ENCODE measurements at regions not wholly inside any gene's neighbourhood (a gene's known extent, or its start where the extent isn't known, plus 50 kb on each side); places are given as distances from the start of the nearest gene placed in this dataset.
"Not testable (repeated sequence)": the region's sequence is repeated elsewhere in the genome, so short reads cannot be mapped to it uniquely, and the experiment has no call there.

DNA sequence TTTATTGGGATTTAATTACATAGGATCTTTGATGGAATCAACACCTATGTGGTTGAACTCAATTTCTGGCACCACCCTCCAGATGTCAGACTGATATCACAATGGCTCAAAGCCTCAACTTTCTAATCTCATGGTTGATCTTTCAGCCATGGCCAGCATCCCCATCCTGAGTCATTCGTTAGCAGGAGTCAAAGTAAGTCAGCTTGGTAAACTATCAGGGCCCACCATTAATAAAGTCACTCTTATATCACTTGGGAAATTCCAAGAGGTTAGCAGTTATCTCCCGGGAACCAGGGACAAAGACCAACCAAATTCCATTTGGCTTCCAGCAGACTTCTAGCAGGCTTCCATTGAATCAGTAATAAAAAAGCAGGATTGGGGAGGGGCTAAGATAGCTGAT, 50.7 kb upstream of the TNFSF4 start:
- DNase-seq = no peak

DNA sequence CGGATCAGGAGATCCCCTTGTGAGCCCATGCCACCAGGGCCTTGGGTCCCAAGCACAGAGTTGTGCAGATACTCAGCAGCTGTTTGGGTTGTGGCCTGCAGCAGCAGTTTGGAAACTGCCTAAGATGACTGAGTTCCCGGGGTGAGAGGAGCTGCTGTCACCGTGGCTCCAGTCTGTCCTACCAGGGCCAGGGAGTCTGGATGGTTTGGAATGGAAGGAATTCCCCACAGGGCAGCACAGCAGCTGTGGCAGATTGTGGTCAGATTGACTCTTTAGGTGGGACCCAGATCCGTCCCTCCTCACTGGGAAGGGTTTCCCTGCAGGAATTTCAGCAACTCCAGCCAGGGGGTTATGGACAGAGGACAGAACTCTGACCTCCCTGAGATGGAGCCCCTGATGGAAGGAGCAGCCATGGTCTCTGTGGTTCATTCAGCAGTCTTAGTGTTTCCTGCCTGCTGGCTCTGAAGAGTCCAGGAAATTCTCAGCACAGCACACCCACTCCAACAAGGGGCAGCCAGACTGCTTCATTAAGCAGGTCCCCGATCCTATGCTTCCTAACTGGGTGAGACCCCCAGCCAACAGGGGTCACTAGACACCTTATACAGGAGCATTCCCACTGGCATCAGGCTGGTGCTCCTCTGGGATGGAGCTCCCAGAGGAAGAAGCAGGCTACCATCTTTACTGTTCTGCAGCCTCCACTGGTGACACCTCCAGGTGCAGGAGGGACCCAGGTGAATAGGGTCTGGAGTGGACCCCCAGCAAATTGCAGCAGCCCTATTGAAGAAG, 51.5 kb upstream of the TNFSF4 start:
- no peak for DNase-seq

DNA sequence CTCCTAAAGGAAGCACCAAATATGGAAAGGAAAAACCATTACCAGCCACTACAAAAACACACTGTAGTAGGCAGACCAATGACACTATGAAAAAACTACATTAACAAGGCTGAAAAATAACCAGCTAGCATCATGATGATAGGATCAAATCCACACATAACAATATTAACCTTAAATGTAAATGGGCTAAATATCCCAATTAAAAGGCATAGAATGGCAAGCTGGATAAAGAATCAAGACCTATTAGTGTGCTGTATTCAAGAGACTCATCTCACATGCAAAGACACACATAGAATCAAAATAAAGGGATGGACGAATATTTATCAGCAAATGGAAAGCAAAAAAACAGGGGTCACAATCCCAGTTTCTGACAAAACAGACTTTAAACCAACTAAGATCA, 53.2 kb upstream of the TNFSF4 start:
- DNase-seq = not testable (repeated sequence)

DNA sequence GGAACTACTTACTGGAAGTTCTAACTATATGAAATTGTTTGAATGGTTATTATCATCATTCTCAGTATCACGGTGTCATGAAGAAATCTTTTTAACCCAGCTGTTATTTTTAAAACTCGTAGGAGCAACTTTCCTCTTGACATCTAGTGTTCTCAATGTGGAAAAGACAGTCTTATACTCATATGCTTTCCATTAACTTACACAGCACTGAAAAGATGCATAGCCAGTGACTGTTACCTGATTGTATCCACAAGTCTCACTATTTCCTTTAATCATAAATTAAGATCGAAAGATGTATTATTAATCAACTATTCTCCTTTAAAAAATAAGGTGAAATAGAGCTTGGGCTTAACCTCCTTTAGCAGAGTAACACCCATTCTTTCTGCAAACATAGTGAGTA, 59.7 kb upstream of the TNFSF4 start:
- DNase-seq = no peak

DNA sequence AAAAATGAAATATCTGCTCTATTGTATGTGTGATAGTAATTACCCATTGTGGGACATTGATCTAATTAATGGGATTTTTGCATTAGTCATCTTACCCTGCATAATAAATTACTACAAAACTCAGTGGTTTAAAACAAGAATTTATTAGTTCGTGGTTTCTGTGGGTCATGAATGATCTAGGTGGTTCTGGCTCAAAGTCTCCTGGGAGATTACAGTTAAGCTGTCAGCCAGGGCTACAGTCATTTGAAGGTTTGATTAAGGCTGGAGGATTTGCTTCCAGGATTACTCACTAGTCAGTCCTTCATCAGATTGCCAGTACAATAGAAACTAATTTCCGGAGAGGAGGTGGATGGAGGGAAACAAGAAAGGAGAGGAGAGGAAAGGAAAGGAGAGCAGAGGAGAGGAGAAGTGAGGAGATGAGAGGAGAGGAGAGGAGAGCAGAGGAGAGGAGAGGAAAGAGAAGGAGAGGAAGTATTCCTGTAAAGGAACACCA, 60.4 kb upstream of the TNFSF4 start:
- no peak for DNase-seq

DNA sequence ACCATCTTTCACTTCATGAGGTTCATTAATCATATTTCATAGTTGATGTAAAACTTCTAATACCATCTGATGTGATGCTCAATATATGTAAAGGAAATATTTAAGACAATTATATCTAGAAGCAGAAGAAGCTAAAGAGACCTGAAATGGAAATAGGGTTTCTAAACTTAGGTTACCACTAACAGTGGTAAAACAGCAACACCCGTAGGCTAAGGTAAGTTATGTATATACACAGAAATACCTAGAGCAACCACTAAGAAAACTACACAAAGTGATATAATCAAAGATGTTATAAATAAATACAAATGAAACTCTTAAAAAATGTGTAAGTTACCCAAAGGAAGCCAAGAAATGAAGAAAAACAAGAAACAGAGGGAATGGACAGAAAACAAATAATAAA, 61.1 kb upstream of the TNFSF4 start:
- DNase-seq = no peak

DNA sequence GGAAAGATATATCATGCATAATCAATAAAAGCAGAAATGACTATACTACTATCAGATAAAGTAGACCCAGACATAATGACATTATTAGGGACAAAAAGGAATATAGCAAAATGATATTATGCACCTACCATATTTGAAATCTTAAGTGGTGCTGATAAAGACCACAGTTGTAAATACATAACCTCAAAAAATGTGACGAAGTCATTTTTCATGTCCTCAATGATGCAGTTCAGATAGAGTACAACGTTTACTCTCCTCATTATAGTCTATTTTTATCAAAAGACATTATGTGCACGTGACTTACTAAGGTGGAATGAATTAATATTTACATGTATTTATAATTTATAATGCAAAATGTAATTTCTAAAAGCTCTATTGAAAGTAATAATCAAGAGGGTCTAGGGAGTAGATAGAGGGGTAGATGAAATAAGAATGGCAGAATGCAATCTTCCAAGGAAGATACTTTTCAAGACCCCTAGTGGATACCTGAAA, 61.7 kb upstream of the TNFSF4 start:
- DNase-seq = no peak

DNA sequence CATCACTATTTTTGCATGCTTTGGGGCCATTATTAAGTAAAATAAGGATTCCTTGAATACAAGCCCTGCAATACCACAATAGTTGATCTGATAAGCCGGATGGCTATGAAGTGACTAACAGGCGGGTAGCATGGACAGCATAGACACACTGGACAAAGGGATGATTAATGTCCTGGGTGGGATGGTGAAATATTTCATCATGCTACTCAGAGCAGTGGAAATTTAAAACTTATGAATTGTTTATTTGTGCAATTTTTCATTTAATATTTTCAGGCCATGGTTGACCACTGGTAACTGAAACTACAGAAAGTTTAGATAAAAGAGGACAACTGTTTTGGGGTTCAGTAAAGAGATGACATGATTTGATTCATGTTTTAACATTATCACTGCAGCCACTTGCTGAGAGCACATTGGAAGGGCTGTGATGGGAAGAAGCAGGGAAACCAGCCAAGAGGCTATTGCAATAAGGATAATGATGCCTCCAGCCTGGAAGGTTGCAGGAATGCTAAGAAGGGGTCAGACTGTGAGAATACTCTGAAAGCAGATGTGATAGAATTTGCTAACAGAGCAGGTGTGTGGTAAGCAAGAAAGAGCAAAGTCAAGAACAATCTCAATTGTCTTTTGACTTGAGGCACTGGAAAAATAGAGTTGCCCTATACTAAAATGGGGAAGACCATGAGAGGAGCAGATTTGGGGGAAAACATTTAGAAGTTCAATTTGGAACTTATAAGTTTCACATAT, 62.5 kb upstream of the TNFSF4 start:
- peak; percentile 17 for DNase-seq

DNA sequence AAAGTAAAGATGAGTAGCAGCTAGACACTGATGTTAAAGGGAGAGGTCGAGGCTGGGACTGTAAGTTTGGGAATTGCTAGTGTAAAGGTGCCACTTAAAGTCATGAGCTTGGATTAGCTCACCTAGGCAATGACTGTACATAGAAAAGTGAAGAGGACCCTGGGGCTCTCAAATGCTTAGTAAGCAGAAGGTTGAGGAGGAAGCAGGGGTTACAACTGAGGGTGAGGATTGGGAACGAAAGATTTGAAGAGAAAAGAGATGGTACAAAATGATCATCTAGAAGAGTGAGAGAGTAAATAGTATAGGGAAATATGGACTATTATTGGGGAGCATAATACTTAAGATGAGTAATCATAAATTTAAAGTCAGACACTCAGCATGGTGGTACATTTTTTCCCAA, 63.1 kb upstream of the TNFSF4 start:
- DNase-seq = no peak

DNA sequence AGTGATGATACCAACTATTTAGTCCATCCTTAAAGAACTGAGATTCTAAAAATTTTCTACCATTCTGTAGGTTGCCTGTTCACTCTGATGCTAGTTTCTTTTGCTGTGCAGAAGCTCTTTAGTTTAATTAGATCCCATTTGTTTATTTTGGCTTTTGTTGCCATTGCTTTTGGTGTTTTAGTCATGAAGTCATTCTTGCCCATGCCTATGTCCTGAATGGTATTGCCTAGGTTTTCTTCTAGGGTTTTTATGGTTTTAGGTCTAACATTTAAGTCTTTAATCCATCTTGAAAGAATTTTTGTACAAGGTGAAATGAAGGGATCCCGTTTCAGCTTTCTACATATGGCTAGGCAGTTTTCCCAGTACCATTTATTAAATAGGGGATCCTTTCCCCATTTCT, 63.9 kb upstream of the TNFSF4 start:
- DNase-seq = not testable (repeated sequence)

DNA sequence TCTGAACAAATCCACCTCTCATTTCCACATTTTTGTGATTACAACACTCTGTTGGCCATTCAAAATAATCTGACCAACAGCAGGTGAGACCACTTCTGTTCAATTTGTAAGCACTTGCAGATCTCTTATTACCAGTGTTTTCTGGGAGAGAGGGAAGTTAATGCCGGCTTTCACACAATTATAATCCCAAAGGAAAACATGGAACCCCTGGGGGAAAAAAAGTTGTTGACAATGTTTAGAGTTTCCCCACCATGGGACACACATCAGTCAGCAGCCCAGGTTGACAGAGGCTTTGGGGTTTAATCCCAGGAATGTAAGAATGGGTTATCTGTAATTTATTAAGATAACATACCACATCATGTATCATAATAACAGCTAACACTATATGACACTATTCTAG, 68.4 kb upstream of the TNFSF4 start:
- DNase-seq = no peak

DNA sequence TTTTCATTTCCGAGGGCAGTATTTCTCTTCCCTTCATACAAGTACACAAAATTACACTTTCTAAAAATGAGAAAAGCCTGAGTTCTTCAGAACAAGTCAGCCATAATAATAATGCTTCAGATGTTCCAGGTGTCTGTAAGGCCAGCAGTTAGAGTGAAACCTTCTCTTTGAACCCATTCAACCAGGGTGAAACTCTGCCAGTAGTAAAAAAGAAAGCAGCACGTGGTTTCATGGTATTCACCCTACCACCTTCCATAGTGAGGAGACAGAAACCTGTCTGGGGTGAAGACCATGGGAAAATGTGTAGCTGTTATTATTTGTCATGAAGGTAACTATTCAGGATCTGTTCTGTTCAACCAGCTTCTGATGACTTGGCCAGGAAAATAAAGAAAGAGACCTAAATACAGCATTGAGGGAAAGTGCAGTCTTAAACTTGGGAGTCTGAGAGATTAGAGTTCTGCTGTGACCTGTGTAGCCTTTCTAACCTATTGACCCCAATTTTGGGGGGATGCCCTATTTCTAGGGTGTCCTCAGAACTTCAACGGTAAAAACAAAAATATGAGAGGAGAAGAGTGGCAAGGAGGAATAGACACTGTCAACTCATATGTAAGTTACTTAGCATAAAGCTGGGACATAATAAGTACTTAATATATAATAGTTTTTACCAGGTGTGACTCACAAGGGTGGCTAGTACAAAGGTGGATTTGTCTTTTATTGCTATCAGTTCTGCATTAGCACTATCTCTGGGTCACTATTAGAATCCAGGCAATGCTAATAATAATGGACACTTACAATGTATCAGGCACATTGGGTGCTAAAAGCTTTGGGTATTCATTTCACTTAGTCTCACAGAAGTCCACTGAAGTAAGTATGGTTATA, 70.0 kb upstream of the TNFSF4 start:
- no peak for DNase-seq

DNA sequence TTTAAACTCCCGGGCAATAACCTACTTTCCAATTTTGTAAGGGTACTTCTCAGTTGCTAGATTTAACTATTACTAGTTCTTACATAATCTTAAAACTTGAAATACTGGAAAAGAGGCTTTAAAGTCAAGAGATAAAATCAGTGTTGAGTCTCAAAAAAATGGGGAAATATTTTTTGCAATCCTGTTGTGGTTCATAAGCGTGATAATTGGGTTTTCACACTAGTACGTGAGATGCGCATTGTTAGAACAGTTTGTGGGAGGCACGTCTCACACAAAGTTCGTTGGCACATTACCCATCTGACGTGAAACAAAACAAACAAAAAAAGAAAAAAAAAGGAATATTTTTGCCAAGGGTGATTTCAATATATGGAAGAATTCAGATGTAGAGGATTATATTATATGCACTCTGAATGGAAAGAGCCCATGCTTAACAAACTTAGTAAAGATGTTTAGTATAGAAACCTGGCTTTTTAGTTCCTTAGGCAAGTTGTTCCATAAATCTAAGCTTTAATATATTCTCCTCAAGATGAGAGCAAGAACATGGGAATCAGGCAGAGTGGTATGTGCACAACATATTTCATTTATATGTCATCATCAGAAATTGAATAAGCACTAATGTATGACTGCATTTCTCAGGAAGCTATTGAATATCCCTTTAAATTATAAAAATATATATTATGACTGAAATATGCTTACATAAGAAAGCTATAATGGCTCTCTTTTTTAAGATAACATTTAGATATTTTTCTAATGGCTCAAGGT, 73.9 kb upstream of the TNFSF4 start:
- no peak for DNase-seq

DNA sequence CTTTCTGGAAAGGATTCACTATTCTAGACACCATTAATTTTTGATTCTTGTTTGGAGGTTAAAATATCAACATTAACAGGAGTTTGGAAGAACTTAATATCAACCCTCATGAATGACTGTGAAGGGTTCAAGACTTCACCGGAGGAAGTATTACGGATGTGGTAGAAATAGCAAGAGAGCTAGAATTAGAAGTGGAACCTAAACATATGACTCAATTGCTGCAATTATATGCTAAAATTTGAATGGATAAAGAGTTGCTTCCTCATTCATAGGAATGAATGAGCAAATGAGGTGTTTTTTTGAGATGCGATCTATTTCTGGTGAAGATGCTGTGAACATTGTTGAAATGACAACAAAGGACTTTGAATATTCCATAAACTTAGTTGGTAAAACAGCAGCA, 77.9 kb upstream of the TNFSF4 start:
- DNase-seq = no peak

DNA sequence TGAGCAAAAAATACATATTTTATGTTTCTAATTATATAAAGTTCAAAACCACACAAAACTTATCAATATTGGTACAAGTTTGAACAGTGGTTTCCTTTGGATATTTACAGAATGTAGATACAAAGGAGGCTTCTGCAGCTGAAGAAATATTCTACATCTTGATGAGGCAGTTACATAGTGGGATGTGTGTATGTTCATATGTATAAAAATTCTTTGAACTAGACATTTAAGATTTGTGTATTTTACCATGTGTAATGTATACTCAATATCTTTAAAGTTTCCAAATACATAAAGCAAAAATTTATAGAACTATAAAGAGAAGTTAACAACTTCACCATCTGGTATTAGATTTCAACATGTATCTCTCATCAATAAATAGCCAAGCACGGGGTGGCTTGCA, 80.7 kb upstream of the TNFSF4 start:
- no peak for DNase-seq

DNA sequence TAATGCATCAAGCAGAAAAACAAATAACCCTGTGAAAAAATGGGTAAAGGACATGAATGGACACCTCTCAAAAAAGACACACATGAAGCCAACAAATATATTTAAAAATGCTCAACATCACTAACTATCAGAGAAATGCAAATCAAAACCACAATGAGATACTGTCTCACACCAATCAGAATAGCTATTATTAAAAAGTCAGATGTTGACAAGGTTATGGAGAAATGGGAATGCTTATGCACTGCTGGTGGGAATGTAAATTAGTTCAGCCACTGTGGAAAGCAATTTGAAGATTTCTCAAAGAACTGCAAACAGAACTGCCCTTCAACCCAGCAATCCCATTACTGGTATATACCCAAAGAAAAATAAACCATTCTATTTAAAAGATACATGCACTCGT, 86.6 kb upstream of the TNFSF4 start:
- no peak for DNase-seq

DNA sequence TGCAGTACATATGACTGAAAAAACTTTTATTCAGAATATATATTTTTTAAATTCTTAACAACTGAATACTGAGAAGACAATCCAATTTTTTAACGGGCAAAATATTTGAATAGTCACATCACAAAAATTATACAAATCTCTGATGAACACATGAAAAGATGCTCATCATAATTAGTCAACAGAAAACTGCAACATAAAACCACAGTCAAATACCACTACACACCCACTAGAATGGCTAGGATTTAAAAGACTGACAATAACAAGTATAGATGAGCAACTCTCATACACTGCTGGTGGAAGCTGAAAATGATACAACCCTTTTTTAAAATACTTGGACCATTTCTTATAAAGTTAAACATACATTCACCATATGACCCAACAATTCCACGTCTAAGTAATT, 87.7 kb upstream of the TNFSF4 start:
- no peak for DNase-seq

DNA sequence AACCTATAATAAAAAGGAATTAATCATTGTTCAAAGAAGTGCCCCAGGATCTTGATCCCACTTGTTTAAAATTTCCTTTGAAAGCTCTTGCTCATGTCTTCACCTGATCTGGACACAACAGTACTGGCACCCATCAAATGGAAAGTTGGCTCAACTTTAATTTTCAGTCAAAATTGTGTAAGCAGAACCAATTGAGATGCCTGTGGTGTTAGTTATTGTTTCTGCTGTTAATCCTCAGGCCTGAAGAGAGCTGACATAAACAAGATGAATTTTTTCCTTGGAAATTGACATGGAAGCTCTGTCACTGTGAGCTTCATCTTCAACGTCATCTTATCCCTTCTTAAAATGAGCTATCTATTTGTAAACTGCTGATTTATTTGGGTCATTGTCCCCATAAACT, 88.3 kb upstream of the TNFSF4 start:
- DNase-seq = no peak

DNA sequence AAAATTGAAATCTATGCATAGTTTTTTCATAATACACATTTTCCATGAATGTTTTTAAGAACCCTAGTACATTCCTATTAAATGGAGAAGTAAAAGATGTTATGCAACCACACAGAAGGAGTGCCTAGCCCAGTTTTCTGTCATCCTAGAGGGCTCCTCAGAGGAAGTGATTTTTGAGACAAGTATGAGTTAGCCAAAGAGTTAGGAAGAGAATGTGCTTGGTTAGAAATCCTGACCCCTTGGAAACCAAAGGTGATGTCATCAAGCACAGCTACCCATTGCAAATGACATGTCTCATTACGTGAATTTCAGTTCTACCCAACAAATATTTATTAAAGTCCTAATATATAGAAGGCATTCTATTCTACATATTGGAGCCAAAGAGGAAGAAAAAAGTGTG, 88.9 kb upstream of the TNFSF4 start:
- DNase-seq = no peak

DNA sequence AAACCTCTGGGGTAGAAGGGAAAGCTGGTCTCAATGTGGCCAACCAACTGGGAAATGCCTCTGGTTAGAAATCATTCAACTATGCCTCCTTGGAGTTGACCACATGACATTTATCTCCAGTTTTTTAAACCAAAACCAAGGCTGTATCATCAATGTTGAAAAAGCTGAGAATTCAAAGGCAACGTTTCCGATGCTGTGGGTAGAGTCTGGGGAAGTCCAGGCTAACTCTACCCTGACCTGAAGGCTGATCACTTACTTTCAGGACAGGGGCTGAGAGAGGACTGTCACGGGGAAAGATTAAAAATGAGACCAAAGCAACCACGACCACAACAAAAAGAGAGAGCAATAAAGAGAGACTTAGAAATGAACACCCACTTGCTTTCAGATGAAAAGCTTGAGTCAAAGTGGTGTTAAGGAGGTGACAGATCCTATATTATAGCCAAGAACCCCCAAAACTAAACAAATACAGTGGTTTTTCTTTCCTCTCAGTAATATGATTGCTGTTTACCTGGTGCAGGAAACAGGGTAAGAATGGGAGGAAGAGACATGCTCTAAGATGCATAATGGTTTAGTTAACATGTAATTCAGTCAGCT, 90.8 kb upstream of the TNFSF4 start:
- no peak for DNase-seq

DNA sequence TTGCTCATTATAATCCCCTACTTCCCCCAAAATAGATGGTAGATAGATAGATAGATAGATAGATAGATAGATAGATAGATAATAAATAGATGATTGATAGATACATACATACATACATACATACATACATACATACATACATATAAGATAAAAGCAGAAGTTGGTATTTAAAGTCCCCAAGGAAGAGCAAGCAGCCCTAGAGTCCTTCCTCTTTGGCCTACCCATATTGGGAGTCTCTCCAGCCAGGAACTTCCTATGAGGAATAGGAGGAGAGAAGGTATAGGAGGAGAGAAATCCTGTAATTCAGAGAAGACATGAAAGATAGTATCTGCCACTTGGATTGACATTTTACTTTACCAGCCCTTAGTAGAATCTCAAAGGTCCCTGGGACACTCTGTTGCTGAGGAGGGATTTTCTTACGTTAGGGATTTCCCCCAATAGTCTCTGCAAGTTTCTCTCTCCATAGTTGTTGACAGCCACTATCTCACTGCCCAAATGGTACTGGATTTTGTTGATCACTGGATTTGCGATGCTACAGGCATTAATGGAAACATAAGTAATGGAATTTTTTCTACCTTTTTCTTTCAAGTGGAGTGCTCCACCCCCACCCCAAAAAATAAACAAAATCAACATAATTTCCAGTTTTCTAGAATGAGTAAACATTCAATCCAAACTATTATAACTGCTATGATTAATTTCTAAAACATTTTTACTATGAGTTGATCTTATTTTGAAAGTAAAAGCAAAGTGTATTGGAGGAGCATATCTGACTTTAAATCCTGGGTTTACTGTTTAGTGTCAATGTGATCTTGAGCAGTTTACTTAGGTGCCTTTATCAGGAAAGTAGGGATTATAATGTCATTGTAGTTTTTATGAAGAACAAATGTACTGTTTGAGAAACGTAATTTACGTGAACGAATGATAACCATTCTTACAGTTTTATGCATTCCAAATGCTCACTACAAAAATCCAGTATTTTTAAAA, 93.2 kb upstream of the TNFSF4 start:
- DNase-seq = no peak

Measured in hematopoietic multipotent progenitor cell treated with erythropoietin and hydrocortisone succinate and interleukin-3 and kit ligand, for 4 days (in vitro differentiated cells).